Suprapubic skin (tissue), 4 donors: ENCODE measurements at regions not wholly inside any gene's neighbourhood (a gene's known extent, or its start where the extent isn't known, plus 50 kb on each side); places are given as distances from the start of the nearest gene placed in this dataset.

Experiments
- DNase-seq, 2 donors: peaks; one replicate each; pipeline ENCODE4 v3.0.0-alpha.2; 2019; ENCODE audit warnings: low spot score in 2 of 2
- H3K27ac ChIP-seq: fragments of 200-600 bp; sonication (generic); one replicate; pipeline ENCODE4 v1.5.1; 2019
- H3K27me3 ChIP-seq: fragments of 200-600 bp; sonication (generic); one replicate; pipeline ENCODE4 v1.5.1; 2019
- H3K36me3 ChIP-seq: fragments of 200-600 bp; sonication (generic); one replicate; pipeline ENCODE4 v1.5.1; 2019
- H3K4me1 ChIP-seq: fragments of 200-600 bp; sonication (generic); one replicate; pipeline ENCODE4 v1.5.1; 2019
- H3K4me3 ChIP-seq: fragments of 200-600 bp; sonication (generic); one replicate; pipeline ENCODE4 v1.5.1; 2019; ENCODE audit warnings: mild to moderate bottlenecking
- H3K9me3 ChIP-seq: fragments of 200-600 bp; sonication (generic); one replicate; pipeline ENCODE4 v1.5.1; 2019
- EP300 ChIP-seq: sonication (generic); formaldehyde crosslinking; IDR thresholded peaks from one replicate; pipeline ENCODE4 v1.6.1; 2017; ENCODE audit warnings: antibody characterized with exemption
- POLR2A ChIP-seq, 2 donors: fragments of 450-650 bp; IDR thresholded peaks; one replicate each; pipeline ENCODE4 v1.6.1; 2017; ENCODE audit warnings: antibody characterized with exemption in 2 of 2, mild to moderate bottlenecking in 2 of 2, moderate library complexity in 2 of 2
- POLR2AphosphoS5 ChIP-seq, 3 donors: sonication (generic); formaldehyde crosslinking; IDR thresholded peaks; one replicate each; pipeline ENCODE4 v1.6.1; 2017; ENCODE audit warnings: antibody characterized with exemption in 3 of 3
- WGBS: methylation state at CpG from one replicate; pipeline ENCODE4 v1.1.5; 2018; 5-methylcytosine and 5-hydroxymethylcytosine counted together
- TF ChIP-seq, protein P1 (sequence below), 2 donors: fragments of 200-600 bp in 1 of 2; fragments of 450-650 bp in 1 of 2; sonication (generic) in 1 of 2; IDR thresholded peaks; one replicate each; pipeline ENCODE4 v1.5.1; 2016 to 2019; ENCODE audit warnings: antibody characterized with exemption in 2 of 2, mild to moderate bottlenecking in 1 of 2, moderate library complexity in 1 of 2

DNA sequence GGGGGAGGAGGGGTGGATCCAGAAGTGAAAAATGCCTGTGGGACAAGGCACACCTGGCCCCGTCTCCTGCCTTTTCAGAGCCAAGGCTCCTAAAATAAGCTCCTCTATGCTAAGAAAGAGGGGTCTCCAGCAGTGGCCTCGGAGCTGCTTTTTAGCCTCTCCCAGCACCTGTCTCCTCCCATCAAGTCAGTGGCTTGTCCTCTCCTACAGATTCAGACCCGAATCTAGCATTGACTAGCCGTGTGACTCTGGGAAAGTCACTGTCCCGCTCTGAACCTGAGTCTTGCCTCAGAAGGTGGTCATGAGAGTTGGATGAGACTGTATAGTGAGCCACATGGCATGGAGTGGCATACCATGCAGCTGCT lies 90.8 kb upstream of the THY1 start:
- no peak for DNase-seq
- peaks cover 13% of the 10 kb centered on the region for H3K4me1 ChIP-seq
- H3K27ac ChIP-seq: no peak overlapping the region
- peaks cover 5% of the 10 kb centered on the region for H3K27me3 ChIP-seq
- WGBS: 80% methylated on average over 5 of the region's 5 CpGs
- TF ChIP-seq POLR2AphosphoS5 (IDR thresholded peaks at IDR 0.05): no peak
- no peak for TF ChIP-seq EP300
- no peak for TF ChIP-seq POLR2A (IDR thresholded peaks at IDR 0.05)
- TF ChIP-seq, protein P1, sequence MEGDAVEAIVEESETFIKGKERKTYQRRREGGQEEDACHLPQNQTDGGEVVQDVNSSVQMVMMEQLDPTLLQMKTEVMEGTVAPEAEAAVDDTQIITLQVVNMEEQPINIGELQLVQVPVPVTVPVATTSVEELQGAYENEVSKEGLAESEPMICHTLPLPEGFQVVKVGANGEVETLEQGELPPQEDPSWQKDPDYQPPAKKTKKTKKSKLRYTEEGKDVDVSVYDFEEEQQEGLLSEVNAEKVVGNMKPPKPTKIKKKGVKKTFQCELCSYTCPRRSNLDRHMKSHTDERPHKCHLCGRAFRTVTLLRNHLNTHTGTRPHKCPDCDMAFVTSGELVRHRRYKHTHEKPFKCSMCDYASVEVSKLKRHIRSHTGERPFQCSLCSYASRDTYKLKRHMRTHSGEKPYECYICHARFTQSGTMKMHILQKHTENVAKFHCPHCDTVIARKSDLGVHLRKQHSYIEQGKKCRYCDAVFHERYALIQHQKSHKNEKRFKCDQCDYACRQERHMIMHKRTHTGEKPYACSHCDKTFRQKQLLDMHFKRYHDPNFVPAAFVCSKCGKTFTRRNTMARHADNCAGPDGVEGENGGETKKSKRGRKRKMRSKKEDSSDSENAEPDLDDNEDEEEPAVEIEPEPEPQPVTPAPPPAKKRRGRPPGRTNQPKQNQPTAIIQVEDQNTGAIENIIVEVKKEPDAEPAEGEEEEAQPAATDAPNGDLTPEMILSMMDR (IDR thresholded peaks at IDR 0.05): no peak
- H3K36me3 ChIP-seq: no peaks in the 10 kb centered on the region
- H3K4me3 ChIP-seq: no peak overlapping the region
- no peaks in the 10 kb centered on the region for H3K9me3 ChIP-seq

DNA sequence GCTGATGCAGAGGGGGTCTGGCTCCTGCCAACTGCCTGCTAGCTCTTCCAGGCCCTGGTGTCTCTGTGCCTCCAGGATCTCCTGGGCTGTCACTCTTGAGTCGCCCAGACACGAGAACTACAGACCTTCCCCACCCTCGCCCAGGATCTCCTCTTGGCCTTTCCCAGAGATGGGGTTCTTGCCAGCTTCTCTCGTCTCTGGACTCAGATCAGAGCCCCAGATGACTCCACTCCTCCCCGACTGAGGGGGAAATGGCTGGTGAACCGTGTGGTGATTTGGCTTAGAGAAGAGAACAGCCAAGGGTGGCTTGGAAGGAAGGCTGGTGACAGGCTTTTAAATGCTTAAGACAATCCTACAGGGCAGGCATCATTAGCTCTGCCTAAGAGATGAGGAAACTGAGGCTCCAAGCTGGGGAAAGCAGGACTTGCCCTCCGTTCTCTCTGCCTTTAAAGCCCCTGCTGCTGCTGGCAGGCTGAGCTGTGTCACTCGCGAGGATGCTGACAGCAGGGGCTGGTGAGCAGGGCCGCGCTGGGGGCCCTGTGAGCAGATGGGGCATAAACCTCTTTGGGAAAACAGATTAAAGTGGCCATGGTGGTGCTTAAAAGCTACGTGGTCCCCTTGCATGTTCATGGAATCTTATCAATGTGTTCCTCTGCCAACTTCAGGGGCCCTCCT lies 90.3 kb upstream of the THY1 start:
- no peaks in the 10 kb centered on the region for H3K9me3 ChIP-seq

DNA sequence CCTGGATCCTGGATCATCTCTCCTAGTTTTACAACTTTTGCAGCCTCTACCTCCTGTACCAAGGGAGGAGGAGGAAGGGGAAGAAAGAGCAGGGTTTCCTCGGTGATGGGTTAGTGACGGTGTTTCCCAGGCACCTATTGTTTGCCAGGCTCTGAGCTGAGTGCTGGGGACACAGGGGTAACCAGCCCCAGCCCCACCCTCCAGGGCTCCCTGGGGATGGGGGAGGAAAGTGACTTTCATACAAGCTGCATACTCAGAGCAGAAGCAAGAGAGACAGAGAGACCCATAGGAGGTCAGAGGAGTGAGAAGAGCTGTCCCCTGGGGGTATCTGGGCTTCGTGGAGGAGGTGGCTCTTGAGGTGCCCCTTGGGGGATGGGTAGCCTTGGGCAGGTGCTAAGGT lies 89.4 kb upstream of the THY1 start:
- DNase-seq: no peak
- H3K27me3 ChIP-seq: peaks cover 5% of the 10 kb centered on the region
- no peaks in the 10 kb centered on the region for H3K36me3 ChIP-seq
- H3K4me1 ChIP-seq: peaks cover 13% of the 10 kb centered on the region
- H3K4me3 ChIP-seq: no peak overlapping the region
- no peak overlapping the region for H3K27ac ChIP-seq
- H3K9me3 ChIP-seq: no peaks in the 10 kb centered on the region
- WGBS: 35% methylated on average over 3 of the region's 3 CpGs
- no peak for TF ChIP-seq POLR2A (IDR thresholded peaks at IDR 0.05)
- no peak for TF ChIP-seq EP300
- no peak for TF ChIP-seq POLR2AphosphoS5 (IDR thresholded peaks at IDR 0.05)
- TF ChIP-seq, protein P1 (IDR thresholded peaks at IDR 0.05): no peak

More for the DNA sequence above, 90.3 kb upstream of the THY1 start:
- Histone ChIP-seq H3K4me1 (peaks cover 13% of the 10 kb centered on the region), H3K4me3 (no peak overlapping the region), H3K36me3 (no peaks in the 10 kb centered on the region), H3K27me3 (peaks cover 5% of the 10 kb centered on the region), H3K27ac (no peak overlapping the region)
- DNase-seq: no peak
- WGBS: 42% methylated on average over 12 of the region's 12 CpGs
- TF ChIP-seq, protein P1 (IDR thresholded peaks at IDR 0.05): no peak
- TF ChIP-seq POLR2A (IDR thresholded peaks at IDR 0.05) (no peak), POLR2AphosphoS5 (IDR thresholded peaks at IDR 0.05) (no peak), EP300 (no peak)

DNA sequence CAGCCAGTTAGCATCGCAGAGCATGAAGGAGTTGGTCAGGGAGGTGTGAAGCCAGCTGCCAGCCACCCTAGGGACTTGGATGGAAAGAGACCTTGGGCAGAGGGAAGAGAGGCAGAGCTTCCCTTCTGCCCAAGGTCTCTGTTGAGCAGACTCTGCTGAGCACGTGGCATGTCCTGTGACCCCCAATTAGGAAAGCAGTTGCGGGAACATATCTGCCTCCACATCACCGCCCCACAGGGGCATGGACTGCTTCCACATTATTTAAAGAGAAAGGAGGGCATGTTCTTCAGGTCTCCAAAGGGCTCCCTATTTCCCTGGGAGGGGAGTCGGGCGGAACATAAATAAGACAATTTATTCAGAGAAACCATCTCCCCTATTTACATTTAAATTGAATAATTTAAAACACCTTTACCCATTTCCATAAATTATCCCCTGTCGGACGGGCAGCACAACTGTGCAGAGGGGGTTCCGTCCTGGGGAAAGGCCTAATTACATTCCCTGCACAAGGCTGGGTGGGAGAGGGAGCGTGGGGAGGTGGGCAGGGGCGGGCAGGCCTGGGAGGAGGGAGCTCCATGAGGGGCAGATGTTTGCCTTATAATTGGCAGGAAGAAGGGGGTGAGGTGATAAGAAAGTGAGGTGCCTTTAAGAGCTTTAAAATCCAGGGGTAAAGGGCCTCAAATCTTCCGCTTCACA lies 88.8 kb upstream of the THY1 start:
- H3K9me3 ChIP-seq: no peaks in the 10 kb centered on the region
- DNase-seq: no peak
- H3K36me3 ChIP-seq: no peaks in the 10 kb centered on the region
- WGBS: 76% methylated on average over 11 of the region's 12 CpGs
- no peak overlapping the region for H3K4me3 ChIP-seq
- no peak overlapping the region for H3K27ac ChIP-seq
- TF ChIP-seq, protein P1 (IDR thresholded peaks at IDR 0.05): no peak
- TF ChIP-seq POLR2AphosphoS5 (IDR thresholded peaks at IDR 0.05) (no peak), POLR2A (IDR thresholded peaks at IDR 0.05) (no peak), EP300 (no peak)
- H3K4me1 ChIP-seq: peaks cover 13% of the 10 kb centered on the region
- peaks cover 5% of the 10 kb centered on the region for H3K27me3 ChIP-seq

DNA sequence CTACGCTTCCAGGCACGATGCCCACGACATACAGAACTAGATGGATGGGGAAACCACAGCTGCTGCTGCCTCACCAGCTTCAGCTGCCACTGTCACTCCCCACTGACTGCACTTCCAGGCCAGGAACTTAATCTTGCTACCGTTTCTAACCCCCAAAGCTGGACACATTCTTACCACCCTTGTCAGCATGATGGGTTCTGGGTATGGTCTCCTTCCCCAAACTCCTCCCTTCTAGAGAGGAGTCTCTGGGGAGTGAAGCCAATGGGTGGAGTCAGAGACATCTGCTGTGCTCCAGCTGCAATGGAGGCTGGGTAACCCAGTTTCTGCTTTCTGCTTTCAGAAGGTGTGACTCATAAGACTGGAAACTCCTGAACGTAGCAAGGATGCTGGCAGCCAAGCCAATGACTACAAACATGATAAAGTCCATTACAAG lies 87.0 kb upstream of the THY1 start:
- no peaks in the 10 kb centered on the region for H3K9me3 ChIP-seq
- H3K4me1 ChIP-seq: peaks cover 13% of the 10 kb centered on the region
- H3K27ac ChIP-seq: peak overlapping the region; percentile 34
- H3K36me3 ChIP-seq: no peaks in the 10 kb centered on the region
- H3K27me3 ChIP-seq: peaks cover 5% of the 10 kb centered on the region
- DNase-seq: no peak
- no peak for TF ChIP-seq EP300
- TF ChIP-seq, protein P1 (IDR thresholded peaks at IDR 0.05): no peak
- WGBS: 24% methylated on average over 5 of the region's 5 CpGs
- no peak overlapping the region for H3K4me3 ChIP-seq
